ENCODE measurements at regions not wholly inside any gene's neighbourhood (a gene's known extent, or its start where the extent isn't known, plus 50 kb on each side); places are given as distances from the start of the nearest gene placed in this dataset.
"Not testable (repeated sequence)": the region's sequence is repeated elsewhere in the genome, so short reads cannot be mapped to it uniquely, and the experiment has no call there.

DNA sequence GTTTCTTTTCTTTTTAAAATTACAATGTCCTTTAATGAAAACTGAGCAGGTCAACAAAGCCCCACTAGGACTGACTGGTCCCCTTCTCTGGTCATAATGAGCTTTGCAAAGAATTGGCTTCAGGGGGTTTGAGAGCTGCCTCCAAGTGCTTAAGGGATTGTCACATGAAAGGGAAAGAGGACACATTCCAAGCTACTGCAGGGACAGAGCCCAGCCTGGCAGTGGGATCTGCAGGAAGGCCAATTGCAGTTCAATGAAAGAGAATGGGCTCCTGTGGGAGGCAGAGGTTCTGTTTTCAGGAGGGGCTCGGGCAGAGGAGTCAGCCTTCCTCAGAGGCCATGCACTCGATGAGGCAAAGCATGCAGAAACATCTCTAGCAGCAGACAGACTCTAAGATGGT is 84.1 kb upstream of the ACKR3 start:
- H3K4me3 ChIP-seq (ENCODE audit: low read depth, low read length): no peak overlapping the region
- TF ChIP-seq CTCF (IDR thresholded peaks at IDR 0.05; ENCODE audit: insufficient read depth, low read depth, low read length, missing control alignments): no peak
- DNase-seq (ENCODE audit: low read depth): no peak

- not testable (repeated sequence) for DNase-seq (ENCODE audit: low read depth); H3K4me3 ChIP-seq (ENCODE audit: low read depth, low read length)
Observed at GRCh38 chr2:236489083-236489482, 80.5 kb upstream of the ACKR3 start.

DNA sequence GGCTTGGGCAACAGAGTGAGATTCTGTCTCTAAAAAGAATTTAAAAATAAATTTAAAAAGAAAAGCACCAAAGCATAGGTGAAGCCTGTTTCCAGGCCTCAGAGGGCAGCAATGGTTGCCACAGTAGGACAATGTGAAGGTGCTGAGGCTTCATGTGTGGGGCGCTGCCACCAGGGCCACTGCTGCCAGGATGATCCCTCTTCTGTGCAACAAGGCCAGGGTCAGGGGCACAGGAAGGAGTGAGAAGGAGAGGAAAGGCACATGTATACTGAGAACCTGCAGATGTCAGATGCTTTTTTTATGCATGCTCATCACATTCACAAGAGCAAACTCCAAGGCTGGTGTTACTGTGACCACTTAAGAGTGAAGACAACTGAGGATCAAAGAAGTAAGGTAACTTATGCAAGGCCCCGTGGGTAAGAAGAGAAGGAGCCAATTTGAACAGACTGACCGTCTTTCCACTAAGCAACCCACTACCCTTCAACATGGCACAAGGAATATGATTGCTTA is 79.7 kb upstream of the ACKR3 start:
- DNase-seq (ENCODE audit: low read depth): no peak

DNA sequence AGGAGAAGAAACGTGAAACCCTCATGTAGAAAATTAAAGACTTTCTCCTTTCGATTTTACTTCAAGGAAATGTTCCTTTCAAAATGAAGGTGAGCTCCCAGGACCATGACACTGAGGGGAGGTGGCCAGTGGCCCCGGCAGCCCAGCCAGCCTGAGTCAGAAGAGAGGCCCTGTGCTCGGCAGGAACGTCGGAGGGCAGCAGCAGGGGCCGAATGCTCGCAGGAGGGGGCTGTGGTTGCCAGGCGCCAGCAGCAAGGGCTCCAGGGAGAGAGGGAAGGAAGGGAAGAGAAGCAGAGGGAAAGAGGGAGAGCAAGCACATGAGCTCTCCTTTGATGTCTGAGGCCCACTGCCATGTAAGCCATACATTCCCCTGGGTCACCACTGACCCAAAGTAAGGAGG is 73.3 kb upstream of the ACKR3 start:
- no peak overlapping the region for H3K4me3 ChIP-seq (ENCODE audit: low read depth, low read length)
- no peak for TF ChIP-seq CTCF (IDR thresholded peaks at IDR 0.05; ENCODE audit: insufficient read depth, low read depth, low read length, missing control alignments)
- DNase-seq (ENCODE audit: low read depth): no peak

More for the DNA sequence above, 79.7 kb upstream of the ACKR3 start:
- no peak for TF ChIP-seq CTCF (IDR thresholded peaks at IDR 0.05; ENCODE audit: insufficient read depth, low read depth, low read length, missing control alignments)
- no peak overlapping the region for H3K4me3 ChIP-seq (ENCODE audit: low read depth, low read length)

DNA sequence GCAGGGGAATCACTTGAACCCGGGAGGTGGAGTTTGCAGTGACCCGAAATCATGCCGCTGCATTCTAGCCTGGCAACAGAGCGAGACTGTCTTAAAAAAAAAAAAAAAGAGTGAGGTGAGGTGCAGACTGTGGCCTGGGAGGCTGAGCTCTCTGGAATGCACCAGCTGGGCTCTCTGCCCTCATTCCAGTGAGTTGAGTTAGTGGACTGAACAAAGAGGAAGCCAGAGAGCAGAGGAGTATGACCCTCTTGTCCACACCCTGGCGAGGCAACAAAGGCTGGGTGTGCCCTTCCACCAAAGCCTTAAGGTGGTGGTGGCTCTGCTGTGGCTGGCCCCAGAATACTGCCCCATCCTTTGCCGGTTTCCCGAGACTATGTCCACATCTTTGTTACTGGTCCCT is 71.3 kb upstream of the ACKR3 start:
- H3K4me3 ChIP-seq (ENCODE audit: low read depth, low read length): no peak overlapping the region
- no peak for TF ChIP-seq CTCF (IDR thresholded peaks at IDR 0.05; ENCODE audit: insufficient read depth, low read depth, low read length, missing control alignments)
- DNase-seq (ENCODE audit: low read depth): no peak

- H3K4me3 ChIP-seq (ENCODE audit: low read depth, low read length): no peak overlapping the region
- DNase-seq (ENCODE audit: low read depth): no peak
- TF ChIP-seq CTCF (IDR thresholded peaks at IDR 0.05; ENCODE audit: insufficient read depth, low read depth, low read length, missing control alignments): no peak
Observed at GRCh38 chr2:236499691-236500578, 69.7 kb upstream of the ACKR3 start.

GRCh38 chr2:236501026-236501425 is 68.6 kb upstream of the ACKR3 start:
- TF ChIP-seq CTCF (IDR thresholded peaks at IDR 0.05; ENCODE audit: insufficient read depth, low read depth, low read length, missing control alignments): no peak
- H3K4me3 ChIP-seq (ENCODE audit: low read depth, low read length): no peak overlapping the region
- no peak for DNase-seq (ENCODE audit: low read depth)
